Epithelial cell of proximal tubule (primary cell): ENCODE measurements at regions not wholly inside any gene's neighbourhood (a gene's known extent, or its start where the extent isn't known, plus 50 kb on each side); places are given as distances from the start of the nearest gene placed in this dataset.

ENCODE experiments used
- DNase-seq: peaks from one replicate; pipeline ENCODE4 v3.0.0-alpha.2; 2011; ENCODE audit warnings: low read depth
- H3K4me3 ChIP-seq: 2 replicates; pipeline ENCODE4 v1.5.1; 2011; ENCODE audit warnings: low read depth, mild to moderate bottlenecking, low read length
- TF ChIP-seq, protein P1 (sequence below): conservative IDR thresholded peaks from 2 replicates; pipeline ENCODE4 v1.5.1; 2012; ENCODE audit warnings: low read depth, mild to moderate bottlenecking, low read length

GRCh38 chr6:11327961-11328360 is 95.5 kb upstream of the NEDD9 start:
- H3K4me3 ChIP-seq: no peak overlapping the region
- DNase-seq: no peak
- TF ChIP-seq, protein P1, sequence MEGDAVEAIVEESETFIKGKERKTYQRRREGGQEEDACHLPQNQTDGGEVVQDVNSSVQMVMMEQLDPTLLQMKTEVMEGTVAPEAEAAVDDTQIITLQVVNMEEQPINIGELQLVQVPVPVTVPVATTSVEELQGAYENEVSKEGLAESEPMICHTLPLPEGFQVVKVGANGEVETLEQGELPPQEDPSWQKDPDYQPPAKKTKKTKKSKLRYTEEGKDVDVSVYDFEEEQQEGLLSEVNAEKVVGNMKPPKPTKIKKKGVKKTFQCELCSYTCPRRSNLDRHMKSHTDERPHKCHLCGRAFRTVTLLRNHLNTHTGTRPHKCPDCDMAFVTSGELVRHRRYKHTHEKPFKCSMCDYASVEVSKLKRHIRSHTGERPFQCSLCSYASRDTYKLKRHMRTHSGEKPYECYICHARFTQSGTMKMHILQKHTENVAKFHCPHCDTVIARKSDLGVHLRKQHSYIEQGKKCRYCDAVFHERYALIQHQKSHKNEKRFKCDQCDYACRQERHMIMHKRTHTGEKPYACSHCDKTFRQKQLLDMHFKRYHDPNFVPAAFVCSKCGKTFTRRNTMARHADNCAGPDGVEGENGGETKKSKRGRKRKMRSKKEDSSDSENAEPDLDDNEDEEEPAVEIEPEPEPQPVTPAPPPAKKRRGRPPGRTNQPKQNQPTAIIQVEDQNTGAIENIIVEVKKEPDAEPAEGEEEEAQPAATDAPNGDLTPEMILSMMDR: no peak

- no peak overlapping the region for H3K4me3 ChIP-seq
- DNase-seq: no peak
- TF ChIP-seq, protein P1: no peak
Observed at GRCh38 chr6:11326116-11326515, 93.6 kb upstream of the NEDD9 start.

DNA sequence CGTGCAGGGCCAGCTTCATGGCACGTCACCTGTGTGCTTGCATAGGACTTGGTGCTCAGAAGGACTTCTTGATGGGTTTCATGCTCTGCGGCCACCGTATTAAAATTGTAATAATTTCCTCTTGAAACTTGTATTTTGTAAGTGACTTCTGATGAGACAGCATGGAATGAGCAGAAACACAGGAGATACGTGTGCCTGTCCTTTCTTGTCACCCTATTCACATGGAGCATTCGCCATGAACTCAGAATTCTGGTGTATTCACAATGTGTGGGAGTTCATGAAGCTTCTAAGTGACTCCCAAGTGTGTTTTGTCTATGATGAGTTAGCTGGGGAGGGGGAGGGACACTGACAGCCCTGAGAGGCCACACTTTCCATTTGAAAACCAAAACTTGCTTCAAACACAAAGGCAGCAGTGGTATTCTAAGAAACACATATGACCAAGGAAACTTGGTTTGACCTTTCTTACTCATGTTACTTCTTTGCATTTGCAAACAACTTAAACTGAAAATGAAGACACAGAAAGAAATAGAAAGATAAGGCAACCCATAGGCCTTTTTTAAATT is 92.1 kb upstream of the NEDD9 start:
- H3K4me3 ChIP-seq: no peak overlapping the region
- no peak for DNase-seq
- TF ChIP-seq, protein P1: no peak

DNA sequence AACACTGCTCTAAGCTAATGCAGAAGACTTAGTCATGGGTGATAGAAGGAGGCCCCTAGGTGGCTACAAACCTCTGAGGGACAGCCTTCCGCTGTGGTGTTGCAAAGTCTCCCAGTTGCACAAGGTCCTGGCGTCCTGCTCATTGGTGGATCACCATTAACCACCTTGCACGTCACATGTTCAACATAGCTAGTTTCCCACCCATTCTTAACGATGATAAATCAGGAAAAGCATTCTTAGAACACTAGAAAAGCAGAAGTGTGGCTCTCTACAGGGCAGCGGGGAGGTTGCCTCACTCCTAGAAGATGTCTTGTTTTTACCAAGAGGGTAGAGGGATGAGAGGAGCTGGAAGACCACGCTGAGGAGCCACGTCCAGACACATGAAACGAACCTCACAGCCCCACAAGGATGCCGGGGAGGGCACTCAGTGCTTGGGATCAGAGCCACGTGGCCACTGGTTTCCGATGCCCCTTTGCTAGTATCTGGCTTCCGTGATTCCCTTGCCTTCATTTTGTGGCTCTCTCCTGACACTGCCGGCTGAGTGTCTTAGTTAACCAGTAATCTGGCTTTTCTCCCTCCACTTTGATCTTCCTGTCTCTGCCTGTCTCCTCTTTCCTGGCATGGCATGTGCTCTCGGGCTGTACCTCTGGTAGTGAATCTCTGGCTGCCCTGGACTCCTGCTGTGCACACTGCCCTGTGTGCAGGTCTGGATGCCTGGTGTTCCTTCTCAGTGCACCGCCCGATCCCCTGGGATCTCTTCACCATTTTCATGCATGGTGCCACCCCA is 91.4 kb upstream of the NEDD9 start:
- TF ChIP-seq, protein P1: no peak
- DNase-seq: no peak
- H3K4me3 ChIP-seq: no peak overlapping the region

GRCh38 chr6:11322252-11322885 is 89.9 kb upstream of the NEDD9 start:
- H3K4me3 ChIP-seq: no peak overlapping the region
- TF ChIP-seq, protein P1: no peak
- DNase-seq: no peak

DNA sequence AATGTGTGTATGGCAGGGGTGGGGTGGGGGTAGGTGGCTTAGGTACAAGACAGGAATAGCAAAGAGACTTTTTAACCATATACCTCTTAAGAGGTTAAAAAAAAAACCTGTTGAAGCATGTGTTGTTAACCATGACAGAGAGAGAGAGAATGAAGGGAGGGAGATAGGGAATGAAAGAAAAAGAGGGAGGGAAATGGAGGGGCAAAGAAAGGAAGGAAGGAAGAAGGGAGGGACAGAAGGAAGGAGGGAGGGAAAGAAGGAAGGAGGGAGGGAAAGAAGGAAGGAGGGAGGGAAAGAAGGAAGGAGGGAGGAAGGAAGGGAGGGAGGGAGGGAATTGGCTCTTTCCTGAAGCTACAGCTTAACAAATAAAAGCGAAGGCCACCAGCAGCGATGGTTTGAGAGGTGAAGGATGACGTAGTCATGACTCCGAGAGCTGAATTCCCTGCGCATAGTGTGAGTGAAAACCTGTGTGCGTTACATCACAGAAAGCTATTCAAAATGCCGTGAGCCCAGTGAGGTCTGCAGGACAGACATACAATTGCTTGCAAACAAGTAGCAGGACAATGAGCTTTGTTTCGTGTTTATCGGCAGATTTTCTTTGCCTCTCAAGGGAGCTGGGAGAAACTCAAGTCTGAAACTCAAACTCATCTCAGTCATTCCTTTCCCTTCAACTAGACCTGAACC is 88.6 kb upstream of the NEDD9 start:
- DNase-seq: no peak
- TF ChIP-seq, protein P1: no peak
- H3K4me3 ChIP-seq: no peak overlapping the region
